Thyroid gland (tissue), 4 donors: ENCODE measurements at regions not wholly inside any gene's neighbourhood (a gene's known extent, or its start where the extent isn't known, plus 50 kb on each side); places are given as distances from the start of the nearest gene placed in this dataset.

Source experiments
- DNase-seq, 2 donors: peaks; one replicate each; pipeline ENCODE4 v3.0.0-alpha.2; 2019
- H3K27ac ChIP-seq, 3 donors: fragments of 200-600 bp; sonication (generic); 1 replicate in 2 of 3; 2 replicates in 1 of 3; pipeline ENCODE4 v1.5.1; 2016 to 2019; ENCODE audit warnings: mild to moderate bottlenecking in 1 of 3, moderate library complexity in 1 of 3
- H3K27me3 ChIP-seq: fragments of 200-600 bp; sonication (generic); one replicate; pipeline ENCODE4 v1.5.1; 2019
- H3K36me3 ChIP-seq, 2 donors: fragments of 200-600 bp; sonication (generic); one replicate each; pipeline ENCODE4 v1.5.1; 2016 to 2019
- H3K4me1 ChIP-seq, 2 donors: fragments of 200-600 bp; sonication (generic); one replicate each; pipeline ENCODE4 v1.5.1; 2017 to 2019
- H3K4me3 ChIP-seq, 3 donors: fragments of 200-600 bp; sonication (generic); replicated peaks in 1 of 3; 1 replicate in 2 of 3; 2 replicates in 1 of 3; pipeline ENCODE4 v1.5.1; 2016; ENCODE audit warnings: mild to moderate bottlenecking in 1 of 3
- H3K9me3 ChIP-seq: fragments of 200-600 bp; sonication (generic); one replicate; pipeline ENCODE4 v1.5.1; 2017
- POLR2A ChIP-seq, 2 donors: fragments of 450-650 bp; IDR thresholded peaks; one replicate each; pipeline ENCODE4 v1.6.1; 2017; ENCODE audit warnings: antibody characterized with exemption in 2 of 2, mild to moderate bottlenecking in 2 of 2, moderate library complexity in 1 of 2
- WGBS, 2 donors: methylation state at CpG; one replicate each; pipeline ENCODE4 v1.1.5; 2017; 5-methylcytosine and 5-hydroxymethylcytosine counted together
- intact Hi-C: fragments of 100-400 bp; cut with DNase I; formaldehyde crosslinking; loops from one replicate; pipeline ENCODE4 v1.15.1; 2023
- TF ChIP-seq, protein P1 (sequence below), 6 experiments: fragments of 200-600 bp in 3 of 6; fragments of 450-650 bp in 3 of 6; sonication (generic) in 3 of 6; IDR thresholded peaks; one replicate each; pipeline ENCODE4 v1.5.1; 2016 to 2019; ENCODE audit warnings: antibody characterized with exemption in 6 of 6, mild to moderate bottlenecking in 2 of 6, inconsistent platforms in 1 of 6, moderate library complexity in 1 of 6

- Histone ChIP-seq H3K4me1 (peaks cover 0 to 20% of the 10 kb centered on the region in 2 donors), H3K27me3 (no peaks in the 10 kb centered on the region), H3K36me3 (no peaks in the 10 kb centered on the region), H3K9me3 (no peaks in the 10 kb centered on the region), H3K4me3 (no peak overlapping the region), H3K27ac (no peak overlapping the region)
- no peak for DNase-seq
- intact Hi-C loops, result no loop called here
- TF ChIP-seq, protein P1, sequence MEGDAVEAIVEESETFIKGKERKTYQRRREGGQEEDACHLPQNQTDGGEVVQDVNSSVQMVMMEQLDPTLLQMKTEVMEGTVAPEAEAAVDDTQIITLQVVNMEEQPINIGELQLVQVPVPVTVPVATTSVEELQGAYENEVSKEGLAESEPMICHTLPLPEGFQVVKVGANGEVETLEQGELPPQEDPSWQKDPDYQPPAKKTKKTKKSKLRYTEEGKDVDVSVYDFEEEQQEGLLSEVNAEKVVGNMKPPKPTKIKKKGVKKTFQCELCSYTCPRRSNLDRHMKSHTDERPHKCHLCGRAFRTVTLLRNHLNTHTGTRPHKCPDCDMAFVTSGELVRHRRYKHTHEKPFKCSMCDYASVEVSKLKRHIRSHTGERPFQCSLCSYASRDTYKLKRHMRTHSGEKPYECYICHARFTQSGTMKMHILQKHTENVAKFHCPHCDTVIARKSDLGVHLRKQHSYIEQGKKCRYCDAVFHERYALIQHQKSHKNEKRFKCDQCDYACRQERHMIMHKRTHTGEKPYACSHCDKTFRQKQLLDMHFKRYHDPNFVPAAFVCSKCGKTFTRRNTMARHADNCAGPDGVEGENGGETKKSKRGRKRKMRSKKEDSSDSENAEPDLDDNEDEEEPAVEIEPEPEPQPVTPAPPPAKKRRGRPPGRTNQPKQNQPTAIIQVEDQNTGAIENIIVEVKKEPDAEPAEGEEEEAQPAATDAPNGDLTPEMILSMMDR (IDR thresholded peaks at IDR 0.05), result no peak
- no peak for TF ChIP-seq POLR2A (IDR thresholded peaks at IDR 0.05)
- WGBS, 2 donors, result 88 to 93% methylated on average over 6 to 8 of the region's 8 CpGs
These were observed 183.4 kb downstream of the ENGASE start for GRCh38 chr17:79258041-79258440.

GRCh38 chr17:79255926-79256585 is 181.4 kb downstream of the ENGASE start:
- H3K9me3 ChIP-seq, result no peaks in the 10 kb centered on the region
- no peak overlapping the region for H3K4me3 ChIP-seq
- no peak for DNase-seq
- WGBS, 2 donors, result 84 to 88% methylated on average over 12 to 14 of the region's 14 CpGs
- no peak overlapping the region for H3K27ac ChIP-seq
- H3K4me1 ChIP-seq, result peaks cover 0 to 1% of the 10 kb centered on the region in 2 donors
- intact Hi-C loops, result no loop called here
- H3K36me3 ChIP-seq, result no peaks in the 10 kb centered on the region
- H3K27me3 ChIP-seq, result no peaks in the 10 kb centered on the region
- TF ChIP-seq, protein P1 (IDR thresholded peaks at IDR 0.05), result no peak
- TF ChIP-seq POLR2A (IDR thresholded peaks at IDR 0.05), result no peak

DNA sequence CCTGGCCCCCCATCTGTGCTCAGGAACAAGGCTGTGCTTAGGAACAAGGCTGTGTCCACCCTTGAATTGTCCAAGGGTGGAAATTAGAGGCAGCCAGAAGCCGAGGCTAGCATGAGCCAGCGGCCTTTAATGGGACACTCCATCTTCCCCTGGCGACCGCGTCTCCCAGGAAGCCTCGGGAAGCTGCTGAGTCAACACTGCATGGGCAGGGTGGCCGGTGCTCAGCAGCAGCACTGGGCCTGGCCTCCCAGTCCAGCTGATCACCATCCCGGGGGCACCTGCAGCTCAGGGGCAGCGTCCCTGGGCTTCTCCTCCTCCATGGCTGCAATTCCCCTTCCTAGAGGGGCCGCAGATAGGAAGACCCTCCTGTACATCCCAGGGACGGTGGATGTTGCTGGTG is 180.8 kb downstream of the ENGASE start:
- DNase-seq, result no peak
- H3K27ac ChIP-seq, result no peak overlapping the region
- no peaks in the 10 kb centered on the region for H3K9me3 ChIP-seq
- H3K36me3 ChIP-seq, result no peaks in the 10 kb centered on the region
- H3K4me1 ChIP-seq, result no peaks in the 10 kb centered on the region
- TF ChIP-seq POLR2A (IDR thresholded peaks at IDR 0.05), result no peak
- TF ChIP-seq, protein P1 (IDR thresholded peaks at IDR 0.05), result no peak
- no peak overlapping the region for H3K4me3 ChIP-seq
- 56 to 72% methylated on average over 7 of the region's 11 CpGs for WGBS, 2 donors
- H3K27me3 ChIP-seq, result no peaks in the 10 kb centered on the region
- intact Hi-C loops, result no loop called here

DNA sequence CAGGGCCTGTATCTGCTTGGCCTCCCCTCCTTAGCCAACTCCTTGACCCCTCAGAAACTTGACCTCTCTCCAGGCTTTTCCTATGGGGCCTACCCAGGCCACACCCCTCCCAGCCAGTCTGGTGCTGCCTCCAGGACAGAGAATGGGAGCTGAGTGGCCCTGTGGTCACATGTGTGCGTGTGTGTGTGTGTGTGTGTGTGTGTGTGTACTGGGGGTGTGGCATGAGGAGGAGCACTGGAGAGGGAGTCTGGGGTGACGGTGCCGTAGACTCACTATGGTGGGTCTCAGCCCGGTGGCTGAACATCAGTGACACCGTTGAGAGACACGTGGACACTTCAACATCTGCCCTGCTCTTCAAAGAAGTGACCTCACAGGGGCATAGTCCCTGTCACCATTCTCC is 180.4 kb downstream of the ENGASE start:
- no peak for TF ChIP-seq POLR2A (IDR thresholded peaks at IDR 0.05)
- TF ChIP-seq, protein P1 (IDR thresholded peaks at IDR 0.05), result no peak
- Histone ChIP-seq H3K27ac (no peak overlapping the region), H3K4me3 (no peak overlapping the region), H3K4me1 (no peaks in the 10 kb centered on the region), H3K36me3 (no peaks in the 10 kb centered on the region), H3K9me3 (no peaks in the 10 kb centered on the region), H3K27me3 (no peaks in the 10 kb centered on the region)
- 87 to 93% methylated on average over 5 to 6 of the region's 6 CpGs for WGBS, 2 donors
- intact Hi-C loops, result no loop called here
- no peak for DNase-seq

DNA sequence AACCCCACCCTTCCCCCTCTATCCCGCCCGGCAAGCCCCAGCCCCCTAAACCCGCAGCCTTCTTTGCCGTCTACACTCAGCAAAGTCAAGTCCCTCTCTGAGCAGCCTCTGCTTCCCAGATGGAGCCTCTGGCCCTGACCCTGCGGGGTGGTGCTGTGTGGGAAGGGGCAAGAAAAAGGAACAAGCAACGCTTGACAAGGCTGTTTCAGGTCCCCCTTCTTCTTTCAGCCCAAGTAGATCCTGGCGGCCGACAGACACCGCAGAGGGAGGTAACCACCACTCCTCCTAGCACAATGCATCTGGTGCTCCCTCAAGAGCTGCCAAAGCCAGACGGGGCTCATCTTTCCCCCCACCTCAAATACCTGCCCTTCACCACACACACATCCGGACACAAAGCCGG is 178.3 kb downstream of the ENGASE start:
- no peak overlapping the region for H3K4me3 ChIP-seq
- no peak overlapping the region for H3K27ac ChIP-seq
- H3K4me1 ChIP-seq, result no peaks in the 10 kb centered on the region
- no peaks in the 10 kb centered on the region for H3K36me3 ChIP-seq
- TF ChIP-seq, protein P1 (IDR thresholded peaks at IDR 0.05), result no peak
- TF ChIP-seq POLR2A (IDR thresholded peaks at IDR 0.05), result no peak
- H3K9me3 ChIP-seq, result no peaks in the 10 kb centered on the region
- no peak for DNase-seq
- 55 to 62% methylated on average over 12 of the region's 12 CpGs for WGBS, 2 donors
- no peaks in the 10 kb centered on the region for H3K27me3 ChIP-seq
- intact Hi-C loops, result no loop called here
